SK-N-SH (cell line): ENCODE measurements at regions not wholly inside any gene's neighbourhood (a gene's known extent, or its start where the extent isn't known, plus 50 kb on each side); places are given as distances from the start of the nearest gene placed in this dataset.

Experiments
- CTCF ChIA-PET: fragments of 300-600, 350-600 bp; formaldehyde crosslinking; extraction: SDS; loops from one replicate; lab custom pipeline; 2021; lab: Yijun Ruan, JAX
- POLR2A ChIA-PET: fragments of 350-600 bp; sonication (Branson Sonifier 250); formaldehyde crosslinking; extraction: SDS; loops from one replicate; lab custom pipeline; 2020; ENCODE audit warnings: antibody characterized with exemption, inconsistent platforms; lab: Yijun Ruan, JAX
- DNase-seq: peaks from one replicate; pipeline ENCODE4 v3.0.0; 2012
- H2AFZ ChIP-seq: fragments of 200-600 bp; sonication (generic); 2 replicates; pipeline ENCODE4 v1.8.1; 2016; ENCODE audit warnings: antibody characterized with exemption, mild to moderate bottlenecking, low read depth
- H3F3A ChIP-seq: fragments of 200-600 bp; sonication (generic); replicated peaks from 2 replicates; pipeline ENCODE3; 2016; ENCODE audit warnings: antibody characterized with exemption, mild to moderate bottlenecking; ENCODE audit not compliant: insufficient read depth
- H3K27ac ChIP-seq, 2 experiments: fragments of 200-500 bp in 1 of 2; fragments of 200-600 bp in 1 of 2; sonication (Bioruptor generic) in 1 of 2; sonication (generic), shearing (Covaris generic) in 1 of 2; 2 replicates each; pipeline versions ENCODE4 v1.5.1 to v1.6.1; 2014 to 2016; ENCODE audit warnings: low read depth in 2 of 2, inconsistent platforms in 1 of 2, low read length in 1 of 2, mild to moderate bottlenecking in 1 of 2, mixed read lengths in 1 of 2
- H3K27me3 ChIP-seq: fragments of 200-600 bp; sonication (generic), shearing (Covaris generic); 2 replicates; pipeline ENCODE4 v1.6.1; 2016; ENCODE audit warnings: mixed run types; ENCODE audit not compliant: insufficient read depth
- H3K36me3 ChIP-seq, 2 experiments: fragments of 200-500 bp in 1 of 2; fragments of 200-600 bp in 1 of 2; sonication (Bioruptor generic) in 1 of 2; sonication (generic) in 1 of 2; replicated peaks in 1 of 2; 2 replicates each; pipeline versions ENCODE3 to v1.5.1; 2014 to 2016; ENCODE audit warnings: low read length in 1 of 2, mild to moderate bottlenecking in 1 of 2; ENCODE audit not compliant: insufficient read depth in 2 of 2, control insufficient read depth in 1 of 2
- H3K4me1 ChIP-seq, 2 experiments: fragments of 200-500 bp in 1 of 2; fragments of 200-600 bp in 1 of 2; sonication (Bioruptor generic) in 1 of 2; sonication (generic), shearing (Covaris generic) in 1 of 2; 2 replicates each; pipeline versions ENCODE4 v1.5.1 to v1.6.1; 2014 to 2016; ENCODE audit warnings: low read depth in 1 of 2, low read length in 1 of 2, mixed run types in 1 of 2; ENCODE audit not compliant: insufficient read depth in 2 of 2, control insufficient read depth in 1 of 2
- H3K4me2 ChIP-seq: fragments of 200-600 bp; sonication (generic), shearing (Covaris generic); 2 replicates; pipeline ENCODE4 v1.6.1; 2017; ENCODE audit warnings: mixed run types
- H3K4me3 ChIP-seq, 2 experiments: fragments of 200-500 bp in 1 of 2; fragments of 200-600 bp in 1 of 2; sonication (Bioruptor generic) in 1 of 2; sonication (generic), shearing (Covaris generic) in 1 of 2; 2 replicates each; pipeline versions ENCODE4 v1.5.1 to v1.8.1; 2014 to 2016; ENCODE audit warnings: low read depth in 2 of 2, inconsistent platforms in 1 of 2, low read length in 1 of 2, mild to moderate bottlenecking in 1 of 2, mixed read lengths in 1 of 2, moderate library complexity in 1 of 2
- H3K79me2 ChIP-seq: fragments of 200-600 bp; sonication (generic); 2 replicates; pipeline ENCODE4 v1.8.1; 2017; ENCODE audit warnings: mild to moderate bottlenecking; ENCODE audit not compliant: insufficient read depth
- H3K9ac ChIP-seq: fragments of 200-600 bp; sonication (generic); 2 replicates; pipeline ENCODE4 v1.6.1; 2017; ENCODE audit warnings: mixed run types
- H3K9me2 ChIP-seq: fragments of 200-600 bp; sonication (generic); 2 replicates; pipeline ENCODE4 v1.6.1; 2017; ENCODE audit warnings: mixed run types
- H3K9me3 ChIP-seq: fragments of 200-600 bp; sonication (generic); 2 replicates; pipeline ENCODE4 v1.6.1; 2017; ENCODE audit warnings: mixed run types, mild to moderate bottlenecking, moderate library complexity
- H4K20me1 ChIP-seq: fragments of 200-600 bp; sonication (generic); 2 replicates; pipeline ENCODE4 v1.6.1; 2017; ENCODE audit warnings: mild to moderate bottlenecking, mixed run types; ENCODE audit not compliant: insufficient read depth
- CHD2 ChIP-seq: fragments of 150-350 bp; IDR thresholded peaks from 2 replicates; pipeline ENCODE4 v1.6.1; 2018; ENCODE audit warnings: low read length; ENCODE audit not compliant: partially characterized antibody
- ELF1 ChIP-seq: IDR thresholded peaks from 2 replicates; pipeline ENCODE4 v1.4.0; 2012
- EZH2phosphoT487 ChIP-seq: fragments of 200-600 bp; sonication (generic); IDR thresholded peaks from 2 replicates; pipeline ENCODE4 v1.6.1; 2017; ENCODE audit warnings: low read depth, mixed run types, mild to moderate bottlenecking, antibody characterized with exemption, moderate library complexity, borderline replicate concordance
- FOSL2 ChIP-seq: IDR thresholded peaks from 2 replicates; pipeline ENCODE4 v1.4.0; 2012; ENCODE audit warnings: low read depth, mild to moderate bottlenecking, moderate library complexity, borderline replicate concordance
- FOXM1 ChIP-seq: IDR thresholded peaks from 2 replicates; pipeline ENCODE4 v1.4.0; 2012; ENCODE audit warnings: low read depth, mild to moderate bottlenecking
- MEF2A ChIP-seq: IDR thresholded peaks from 2 replicates; pipeline ENCODE4 v1.4.0; 2012; ENCODE audit warnings: low read depth, borderline replicate concordance
- MXI1 ChIP-seq: IDR thresholded peaks from 2 replicates; pipeline ENCODE4 v1.6.1; 2012; ENCODE audit warnings: mild to moderate bottlenecking, low read depth, low read length, improper control_type of control experiment
- NFIC ChIP-seq: IDR thresholded peaks from 2 replicates; pipeline ENCODE4 v1.4.0; 2012; ENCODE audit warnings: borderline replicate concordance
- RAD21 ChIP-seq: IDR thresholded peaks from 2 replicates; pipeline ENCODE4 v1.6.1; 2012; ENCODE audit warnings: mild to moderate bottlenecking, low read length
- RCOR1 ChIP-seq: fragments of 150-350 bp; IDR thresholded peaks from 2 replicates; pipeline ENCODE4 v1.6.1; 2017; ENCODE audit warnings: antibody characterized with exemption, low read length
- RFX5 ChIP-seq: IDR thresholded peaks from 2 replicates; pipeline ENCODE4 v1.6.1; 2012; ENCODE audit warnings: mild to moderate bottlenecking, improper control_type of control experiment, low read length
- RXRA ChIP-seq: IDR thresholded peaks from 2 replicates; pipeline ENCODE4 v1.4.0; 2012; ENCODE audit warnings: low read depth, mild to moderate bottlenecking, borderline replicate concordance
- YY1 ChIP-seq: IDR thresholded peaks from 2 replicates; pipeline ENCODE4 v1.4.0; 2012; ENCODE audit warnings: low read depth, mild to moderate bottlenecking
- WGBS: methylation state at CpG from one replicate; pipeline ENCODE4 v1.1.6; 2017; ENCODE audit warnings: low lambda C conversion rate; 5-methylcytosine and 5-hydroxymethylcytosine counted together
- TF ChIP-seq, protein P1 (sequence below): fragments of 150-350 bp; IDR thresholded peaks from 2 replicates; pipeline ENCODE4 v1.6.1; 2016; ENCODE audit warnings: mild to moderate bottlenecking, low read depth, low read length
- TF ChIP-seq, protein P2 (sequence below): IDR thresholded peaks from 2 replicates; pipeline ENCODE4 v1.4.0; 2012; ENCODE audit warnings: low read depth, borderline replicate concordance
- TF ChIP-seq, protein P3 (sequence below): IDR thresholded peaks from 2 replicates; pipeline ENCODE4 v1.4.0; 2012; ENCODE audit warnings: low read depth, borderline replicate concordance

DNA sequence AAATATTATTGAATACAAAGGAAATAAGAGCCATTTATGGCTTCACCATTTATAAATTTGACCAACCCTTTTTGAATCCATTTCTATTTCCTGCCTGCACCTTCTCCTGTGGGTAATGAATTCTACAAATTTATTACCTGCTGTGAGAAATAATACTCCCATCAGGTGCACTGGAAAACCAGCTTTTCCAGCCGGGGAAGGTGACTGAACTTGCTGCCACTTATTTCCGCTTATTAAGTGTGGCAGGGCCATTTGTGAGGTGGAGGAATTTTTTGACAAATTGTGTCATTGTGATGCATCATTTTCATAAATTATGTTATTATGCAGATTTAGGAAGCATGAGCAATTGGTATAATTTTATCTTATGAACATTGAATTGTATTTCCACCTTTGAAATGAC, 151.1 kb downstream of the SQOR start:
- H4K20me1 ChIP-seq, result no peaks in the 10 kb centered on the region
- no peak overlapping the region for H3K4me2 ChIP-seq
- no peaks in the 10 kb centered on the region for H3F3A ChIP-seq
- POLR2A ChIA-PET, result no interaction called here
- no peak overlapping the region for H3K9ac ChIP-seq
- no peak overlapping the region for H2AFZ ChIP-seq
- H3K4me3 ChIP-seq, result no peak overlapping the region
- TF ChIP-seq YY1 (no peak), FOSL2 (no peak), FOXM1 (no peak), ELF1 (no peak), EZH2phosphoT487 (no peak), MEF2A (no peak), RXRA (no peak), MXI1 (no peak), NFIC (no peak), RAD21 (no peak), RFX5 (no peak), RCOR1 (no peak), CHD2 (no peak)
- TF ChIP-seq, protein P1, sequence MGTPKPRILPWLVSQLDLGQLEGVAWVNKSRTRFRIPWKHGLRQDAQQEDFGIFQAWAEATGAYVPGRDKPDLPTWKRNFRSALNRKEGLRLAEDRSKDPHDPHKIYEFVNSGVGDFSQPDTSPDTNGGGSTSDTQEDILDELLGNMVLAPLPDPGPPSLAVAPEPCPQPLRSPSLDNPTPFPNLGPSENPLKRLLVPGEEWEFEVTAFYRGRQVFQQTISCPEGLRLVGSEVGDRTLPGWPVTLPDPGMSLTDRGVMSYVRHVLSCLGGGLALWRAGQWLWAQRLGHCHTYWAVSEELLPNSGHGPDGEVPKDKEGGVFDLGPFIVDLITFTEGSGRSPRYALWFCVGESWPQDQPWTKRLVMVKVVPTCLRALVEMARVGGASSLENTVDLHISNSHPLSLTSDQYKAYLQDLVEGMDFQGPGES, result no peak
- TF ChIP-seq, protein P2, sequence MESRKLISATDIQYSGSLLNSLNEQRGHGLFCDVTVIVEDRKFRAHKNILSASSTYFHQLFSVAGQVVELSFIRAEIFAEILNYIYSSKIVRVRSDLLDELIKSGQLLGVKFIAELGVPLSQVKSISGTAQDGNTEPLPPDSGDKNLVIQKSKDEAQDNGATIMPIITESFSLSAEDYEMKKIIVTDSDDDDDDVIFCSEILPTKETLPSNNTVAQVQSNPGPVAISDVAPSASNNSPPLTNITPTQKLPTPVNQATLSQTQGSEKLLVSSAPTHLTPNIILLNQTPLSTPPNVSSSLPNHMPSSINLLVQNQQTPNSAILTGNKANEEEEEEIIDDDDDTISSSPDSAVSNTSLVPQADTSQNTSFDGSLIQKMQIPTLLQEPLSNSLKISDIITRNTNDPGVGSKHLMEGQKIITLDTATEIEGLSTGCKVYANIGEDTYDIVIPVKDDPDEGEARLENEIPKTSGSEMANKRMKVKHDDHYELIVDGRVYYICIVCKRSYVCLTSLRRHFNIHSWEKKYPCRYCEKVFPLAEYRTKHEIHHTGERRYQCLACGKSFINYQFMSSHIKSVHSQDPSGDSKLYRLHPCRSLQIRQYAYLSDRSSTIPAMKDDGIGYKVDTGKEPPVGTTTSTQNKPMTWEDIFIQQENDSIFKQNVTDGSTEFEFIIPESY, result no peak
- TF ChIP-seq, protein P3, sequence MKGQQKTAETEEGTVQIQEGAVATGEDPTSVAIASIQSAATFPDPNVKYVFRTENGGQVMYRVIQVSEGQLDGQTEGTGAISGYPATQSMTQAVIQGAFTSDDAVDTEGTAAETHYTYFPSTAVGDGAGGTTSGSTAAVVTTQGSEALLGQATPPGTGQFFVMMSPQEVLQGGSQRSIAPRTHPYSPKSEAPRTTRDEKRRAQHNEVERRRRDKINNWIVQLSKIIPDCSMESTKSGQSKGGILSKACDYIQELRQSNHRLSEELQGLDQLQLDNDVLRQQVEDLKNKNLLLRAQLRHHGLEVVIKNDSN, result no peak
- no peaks in the 10 kb centered on the region for H3K9me3 ChIP-seq
- no peaks in the 10 kb centered on the region for H3K36me3 ChIP-seq
- CTCF ChIA-PET, result interaction anchor here (0.8 to 14.9 kb wide), 4 partner anchors 9 to 82 kb away, joined by 3 to 170 read pairs (median 84); no protein-coding TSS in a partner anchor
- WGBS, result 62% methylated on average over 2 of the region's 2 CpGs
- no peaks in the 10 kb centered on the region for H3K9me2 ChIP-seq
- no peaks in the 10 kb centered on the region for H3K79me2 ChIP-seq
- no peaks in the 10 kb centered on the region for H3K27me3 ChIP-seq
- DNase-seq, result no peak
- H3K27ac ChIP-seq, result no peak overlapping the region
- H3K4me1 ChIP-seq, result no peaks in the 10 kb centered on the region; a peak in 2 of 4 replicates
